Right atrium auricular region (tissue), 2 donors: ENCODE measurements at regions not wholly inside any gene's neighbourhood (a gene's known extent, or its start where the extent isn't known, plus 50 kb on each side); places are given as distances from the start of the nearest gene placed in this dataset.

ENCODE experiments used
- DNase-seq: peaks from one replicate; pipeline ENCODE4 v3.0.0-alpha.2; 2019; ENCODE audit warnings: low spot score
- H3K27ac ChIP-seq, 2 donors: fragments of 200-600 bp; sonication (generic); 1 replicate in 1 of 2; 2 replicates in 1 of 2; pipeline ENCODE4 v1.5.1; 2016 to 2019
- H3K27me3 ChIP-seq, 2 donors: fragments of 200-600 bp; sonication (generic); one replicate each; pipeline versions ENCODE4 v1.5.1 to v1.6.0; 2017 to 2019
- H3K36me3 ChIP-seq: fragments of 200-600 bp; sonication (generic); one replicate; pipeline ENCODE4 v1.5.1; 2016
- H3K4me1 ChIP-seq, 2 donors: fragments of 200-600 bp; sonication (generic); one replicate each; pipeline versions ENCODE4 v1.5.1 to v1.6.0; 2017 to 2019
- H3K4me3 ChIP-seq, 2 donors: fragments of 200-600 bp; sonication (generic); 1 replicate in 1 of 2; 2 replicates in 1 of 2; pipeline ENCODE4 v1.5.1; 2017 to 2019; ENCODE audit warnings: mild to moderate bottlenecking in 1 of 2, moderate library complexity in 1 of 2
- H3K9me3 ChIP-seq, 2 donors: fragments of 200-600 bp; sonication (generic); one replicate each; pipeline ENCODE4 v1.5.1; 2019
- TF ChIP-seq, protein P1 (sequence below), 2 donors: fragments of 200-600 bp; sonication (generic); IDR thresholded peaks; one replicate each; pipeline ENCODE4 v1.5.1; 2019; ENCODE audit warnings: antibody characterized with exemption in 2 of 2

DNA sequence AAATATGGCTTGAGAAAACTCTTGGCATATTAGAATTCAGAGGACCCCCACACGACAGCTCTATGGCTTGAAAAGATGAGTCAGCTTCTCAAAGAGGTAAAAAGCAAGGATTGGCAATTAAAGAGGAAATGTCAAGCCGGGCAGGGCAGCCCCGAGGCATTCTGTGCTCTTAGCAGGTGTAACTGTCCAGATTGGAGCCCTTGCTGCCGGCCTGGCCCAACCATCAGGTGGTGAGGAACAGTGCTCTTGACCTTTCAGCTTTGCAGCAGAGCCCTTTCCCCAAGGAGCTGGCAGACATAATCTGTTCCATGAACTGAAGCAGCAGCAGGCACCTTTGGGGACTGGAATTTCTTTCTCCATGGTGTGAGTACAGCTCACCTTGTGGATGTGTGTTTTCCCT lies 287.8 kb downstream of the UTP18 start:
- Histone ChIP-seq H3K36me3 (no peaks in the 10 kb centered on the region), H3K27ac (no peak overlapping the region), H3K27me3 (no peaks in the 10 kb centered on the region), H3K9me3 (no peaks in the 10 kb centered on the region), H3K4me3 (no peak overlapping the region), H3K4me1 (no peaks in the 10 kb centered on the region)
- TF ChIP-seq, protein P1, sequence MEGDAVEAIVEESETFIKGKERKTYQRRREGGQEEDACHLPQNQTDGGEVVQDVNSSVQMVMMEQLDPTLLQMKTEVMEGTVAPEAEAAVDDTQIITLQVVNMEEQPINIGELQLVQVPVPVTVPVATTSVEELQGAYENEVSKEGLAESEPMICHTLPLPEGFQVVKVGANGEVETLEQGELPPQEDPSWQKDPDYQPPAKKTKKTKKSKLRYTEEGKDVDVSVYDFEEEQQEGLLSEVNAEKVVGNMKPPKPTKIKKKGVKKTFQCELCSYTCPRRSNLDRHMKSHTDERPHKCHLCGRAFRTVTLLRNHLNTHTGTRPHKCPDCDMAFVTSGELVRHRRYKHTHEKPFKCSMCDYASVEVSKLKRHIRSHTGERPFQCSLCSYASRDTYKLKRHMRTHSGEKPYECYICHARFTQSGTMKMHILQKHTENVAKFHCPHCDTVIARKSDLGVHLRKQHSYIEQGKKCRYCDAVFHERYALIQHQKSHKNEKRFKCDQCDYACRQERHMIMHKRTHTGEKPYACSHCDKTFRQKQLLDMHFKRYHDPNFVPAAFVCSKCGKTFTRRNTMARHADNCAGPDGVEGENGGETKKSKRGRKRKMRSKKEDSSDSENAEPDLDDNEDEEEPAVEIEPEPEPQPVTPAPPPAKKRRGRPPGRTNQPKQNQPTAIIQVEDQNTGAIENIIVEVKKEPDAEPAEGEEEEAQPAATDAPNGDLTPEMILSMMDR (IDR thresholded peaks at IDR 0.05) = no peak
- no peak for DNase-seq

DNA sequence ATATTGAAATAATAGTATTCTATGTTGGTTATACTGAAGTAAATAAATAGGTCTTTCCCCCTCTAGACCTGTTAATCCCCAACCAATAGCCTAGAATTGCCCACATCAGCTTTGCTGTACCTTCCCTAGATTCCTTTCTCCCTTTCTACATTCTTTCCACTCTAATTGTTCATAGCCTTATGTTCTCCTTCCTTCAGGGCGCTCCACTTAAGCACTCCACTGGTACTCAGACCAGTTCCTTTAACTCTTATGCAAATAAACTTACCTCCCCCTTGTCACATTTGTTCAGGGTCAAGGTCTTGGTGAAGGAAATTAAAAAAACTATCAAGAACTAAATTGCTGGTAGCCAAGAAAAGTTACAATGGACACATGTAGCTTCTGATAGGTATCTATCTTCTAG lies 294.8 kb downstream of the UTP18 start:
- Histone ChIP-seq H3K9me3 (no peaks in the 10 kb centered on the region), H3K27ac (no peak overlapping the region), H3K4me3 (no peak overlapping the region), H3K4me1 (no peaks in the 10 kb centered on the region), H3K36me3 (no peaks in the 10 kb centered on the region), H3K27me3 (no peaks in the 10 kb centered on the region)
- no peak for DNase-seq
- TF ChIP-seq, protein P1 (IDR thresholded peaks at IDR 0.05) = no peak

DNA sequence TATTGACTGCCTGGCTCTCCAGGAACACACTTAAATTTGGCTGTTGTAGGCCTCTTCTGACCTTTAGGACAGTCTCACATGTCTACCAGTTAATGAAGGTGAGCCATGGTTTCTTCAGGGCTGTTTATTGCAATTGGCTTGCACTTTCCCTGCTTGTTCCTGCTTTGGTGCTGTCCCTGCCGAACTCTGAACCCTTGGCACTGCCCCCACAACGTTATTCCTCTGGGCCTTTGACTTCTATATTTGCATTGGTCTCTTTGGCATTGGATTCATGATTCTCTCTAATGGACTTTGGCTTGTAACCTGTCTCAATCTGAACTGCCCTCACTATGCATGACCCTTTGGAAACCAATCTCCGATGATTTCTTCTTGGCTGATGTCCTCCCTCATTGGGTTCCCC lies 299.4 kb downstream of the UTP18 start:
- H3K36me3 ChIP-seq = no peaks in the 10 kb centered on the region
- DNase-seq = no peak
- no peak overlapping the region for H3K4me3 ChIP-seq
- H3K27me3 ChIP-seq = no peaks in the 10 kb centered on the region
- no peaks in the 10 kb centered on the region for H3K9me3 ChIP-seq
- TF ChIP-seq, protein P1 (IDR thresholded peaks at IDR 0.05) = no peak
- H3K4me1 ChIP-seq = no peaks in the 10 kb centered on the region
- H3K27ac ChIP-seq = no peak overlapping the region

DNA sequence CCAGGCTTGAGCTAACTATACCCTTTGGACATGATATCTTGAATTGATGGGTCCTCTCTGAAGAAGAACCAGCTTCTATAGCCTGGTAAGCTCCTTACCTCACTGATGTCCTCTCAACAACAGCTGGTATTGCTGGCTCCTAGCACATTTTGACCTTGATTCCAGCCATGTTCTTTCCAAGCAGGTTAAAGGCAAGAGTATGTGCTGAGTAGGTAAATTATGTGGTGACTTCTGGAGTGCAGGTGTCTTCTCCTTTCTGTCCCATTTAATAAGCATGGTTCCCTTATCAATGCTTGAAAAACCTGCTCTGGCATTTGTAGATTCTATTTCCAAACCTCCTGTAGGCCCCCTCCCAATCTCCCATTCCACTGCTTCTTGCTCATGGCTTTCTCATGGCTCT lies 300.1 kb downstream of the UTP18 start:
- Histone ChIP-seq H3K27me3 (no peaks in the 10 kb centered on the region), H3K9me3 (no peaks in the 10 kb centered on the region), H3K27ac (no peak overlapping the region), H3K36me3 (no peaks in the 10 kb centered on the region), H3K4me3 (no peak overlapping the region), H3K4me1 (no peaks in the 10 kb centered on the region)
- DNase-seq = no peak
- TF ChIP-seq, protein P1 (IDR thresholded peaks at IDR 0.05) = no peak

DNA sequence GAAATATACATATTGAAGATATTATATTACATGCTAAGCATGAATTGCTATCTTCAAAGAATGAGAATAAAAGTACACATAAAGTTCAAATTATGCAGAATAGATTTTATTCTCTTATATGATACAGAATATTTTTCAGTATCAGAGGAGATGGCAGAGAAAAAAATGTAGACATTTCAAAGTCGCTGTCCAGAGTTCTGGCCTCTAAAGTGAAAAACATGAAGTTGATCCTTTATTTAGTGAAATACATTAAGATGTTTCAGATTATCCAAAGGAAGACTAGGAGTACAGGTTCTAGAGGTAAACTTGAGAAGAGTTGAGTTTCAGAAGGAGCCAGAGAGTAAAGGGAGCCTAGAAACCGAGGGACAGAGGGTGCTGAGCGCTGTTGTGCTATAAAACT lies 303.6 kb downstream of the UTP18 start:
- Histone ChIP-seq H3K36me3 (no peaks in the 10 kb centered on the region), H3K27me3 (no peaks in the 10 kb centered on the region), H3K9me3 (no peaks in the 10 kb centered on the region), H3K4me1 (no peaks in the 10 kb centered on the region), H3K27ac (no peak overlapping the region), H3K4me3 (no peak overlapping the region)
- DNase-seq = no peak
- TF ChIP-seq, protein P1 (IDR thresholded peaks at IDR 0.05) = no peak

DNA sequence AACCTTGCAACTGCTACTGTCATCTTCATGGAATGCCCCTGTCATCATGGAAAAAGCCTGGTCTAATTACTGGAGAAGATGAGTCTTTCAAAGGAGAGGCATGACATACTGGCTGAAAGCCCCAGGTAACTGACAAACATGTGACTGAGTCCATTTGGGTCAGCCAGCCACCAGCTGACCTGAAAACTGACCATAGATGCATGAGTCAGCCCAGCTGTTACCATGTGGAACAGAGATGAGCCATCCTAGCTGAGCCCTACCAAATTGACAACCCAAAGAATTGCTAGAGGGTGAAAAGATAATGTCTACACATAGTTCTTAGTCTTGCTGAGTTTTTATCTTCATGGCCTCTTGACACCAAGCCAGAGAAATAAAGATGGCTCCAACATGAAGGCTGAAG lies 311.8 kb downstream of the UTP18 start:
- TF ChIP-seq, protein P1 (IDR thresholded peaks at IDR 0.05) = no peak
- Histone ChIP-seq H3K9me3 (no peaks in the 10 kb centered on the region), H3K27me3 (no peaks in the 10 kb centered on the region), H3K4me1 (no peaks in the 10 kb centered on the region), H3K4me3 (no peak overlapping the region), H3K36me3 (no peaks in the 10 kb centered on the region), H3K27ac (no peak overlapping the region)
- DNase-seq = no peak
